PC-3 (cell line): ENCODE measurements at regions not wholly inside any gene's neighbourhood (a gene's known extent, or its start where the extent isn't known, plus 50 kb on each side); places are given as distances from the start of the nearest gene placed in this dataset.
A peak's percentile ranks its signal among the peaks of the same experiment; 100 is the strongest.

ENCODE experiments used
- ATAC-seq: fragments of 200-7000 bp; cut with Tn5 transposase; 2 replicates; pipeline ENCODE4 v1.9.1; 2020; ENCODE audit warnings: mild to moderate bottlenecking, moderate library complexity
- BruUV-seq: library from RNA; stranded (reverse); fragments of 400-500 nt; replicated peaks from 2 replicates; lab custom pipeline; 2021; lab: Mats Ljungman, UMichigan
- CTCF ChIA-PET: fragments of 300-600 bp; sonication (Branson Sonifier 250); formaldehyde crosslinking; loops from one replicate; lab custom pipeline; 2022; ENCODE audit warnings: antibody characterized with exemption; lab: Charles Lee
- POLR2A ChIA-PET: fragments of 300-600 bp; sonication (Branson Sonifier 250); formaldehyde crosslinking; loops from one replicate; lab custom pipeline; 2022; ENCODE audit warnings: antibody characterized with exemption; ENCODE audit not compliant: unreplicated experiment; lab: Charles Lee
- DNase-seq: peaks from one replicate; pipeline ENCODE4 v3.0.0-alpha.2; 2015
- H2AFZ ChIP-seq: fragments of 300-600 bp; sonication (generic); 2 replicates; pipeline ENCODE4 v1.6.0; 2016; ENCODE audit warnings: antibody characterized with exemption, low read length
- H3F3A ChIP-seq: fragments of 300-600 bp; sonication (generic); one replicate; pipeline ENCODE4 v1.6.0; 2017; ENCODE audit warnings: antibody characterized with exemption, low read length, control low read depth, mild to moderate bottlenecking; ENCODE audit not compliant: unreplicated experiment
- H3K27ac ChIP-seq: fragments of 300-600 bp; sonication (generic); 2 replicates; pipeline ENCODE4 v1.5.1; 2016; ENCODE audit warnings: mild to moderate bottlenecking, low read length
- H3K27me3 ChIP-seq: fragments of 300-600 bp; sonication (generic); 2 replicates; pipeline ENCODE4 v1.6.1; 2016; ENCODE audit warnings: low read length, mixed read lengths
- H3K36me3 ChIP-seq: fragments of 300-600 bp; sonication (generic); 2 replicates; pipeline ENCODE4 v1.6.1; 2016; ENCODE audit warnings: low read depth, mixed run types, low read length, mixed read lengths
- H3K4me1 ChIP-seq: fragments of 300-600 bp; sonication (generic); 2 replicates; pipeline ENCODE4 v1.5.1; 2016; ENCODE audit warnings: low read length; ENCODE audit not compliant: insufficient read depth
- H3K4me2 ChIP-seq: fragments of 300-600 bp; sonication (generic); 2 replicates; pipeline ENCODE4 v1.6.0; 2016; ENCODE audit warnings: low read length
- H3K4me3 ChIP-seq: fragments of 300-600 bp; sonication (generic); 2 replicates; pipeline ENCODE4 v1.5.1; 2016; ENCODE audit warnings: mild to moderate bottlenecking, low read length, mixed read lengths
- H3K79me2 ChIP-seq: fragments of 300-600 bp; sonication (generic); 2 replicates; pipeline ENCODE4 v1.6.1; 2017; ENCODE audit warnings: low read length, mixed read lengths
- H3K9ac ChIP-seq: fragments of 300-600 bp; sonication (generic); 2 replicates; pipeline ENCODE4 v1.6.0; 2016; ENCODE audit warnings: mild to moderate bottlenecking, low read length
- H3K9me2 ChIP-seq: fragments of 300-600 bp; sonication (generic); replicated peaks from 2 replicates; pipeline ENCODE4 v1.6.1; 2016; ENCODE audit warnings: mixed run types, low read length, mixed read lengths
- H3K9me3 ChIP-seq: fragments of 300-600 bp; sonication (generic); 2 replicates; pipeline ENCODE4 v1.6.1; 2016; ENCODE audit warnings: low read length, mixed read lengths
- H4K20me1 ChIP-seq: fragments of 300-600 bp; sonication (generic); 2 replicates; pipeline ENCODE4 v1.6.1; 2016; ENCODE audit warnings: low read length, mixed read lengths
- EZH2 ChIP-seq: fragments of 300-600 bp; sonication (generic); IDR thresholded peaks from one replicate; pipeline ENCODE4 v1.6.1; 2017; ENCODE audit warnings: antibody characterized with exemption, mild to moderate bottlenecking, low read length; ENCODE audit not compliant: unreplicated experiment
- EZH2phosphoT487 ChIP-seq: fragments of 300-600 bp; sonication (generic); IDR thresholded peaks from 2 replicates; pipeline ENCODE4 v1.6.1; 2018; ENCODE audit warnings: mild to moderate bottlenecking, antibody characterized with exemption, low read length, borderline replicate concordance
- intact Hi-C: fragments of 100-400 bp; cut with micrococcal nuclease; formaldehyde crosslinking; loops from 2 replicates; pipeline ENCODE4 v1.9.0; 2023
- TF ChIP-seq, protein P1 (sequence below): fragments of 300-600 bp; sonication (generic); conservative IDR thresholded peaks from 2 replicates; pipeline ENCODE4 v1.5.1; 2017; ENCODE audit warnings: antibody characterized with exemption, low read depth, mild to moderate bottlenecking, low read length

DNA sequence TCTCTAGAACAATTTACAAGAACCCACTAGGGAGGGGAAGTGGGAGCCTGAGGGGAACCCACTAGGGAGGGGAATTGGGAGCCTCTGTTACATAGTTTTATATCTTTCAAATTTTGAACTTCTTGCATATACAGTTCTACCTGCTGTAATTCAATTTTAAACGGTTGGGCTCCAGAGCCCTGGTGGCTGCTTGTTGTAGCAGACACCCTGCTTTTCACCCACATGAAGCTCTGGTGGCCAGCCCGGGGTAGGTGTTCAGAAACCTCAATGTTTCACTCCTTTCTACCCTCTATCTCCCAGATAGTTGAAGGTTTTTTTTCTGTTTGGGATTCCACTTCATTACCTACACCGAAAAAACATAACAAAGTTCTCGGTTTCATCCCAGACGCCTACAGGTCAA is 124.4 kb downstream of the TMEM174 start:
- H3K79me2 ChIP-seq: no peaks in the 10 kb centered on the region
- POLR2A ChIA-PET: no interaction called here
- H3K27ac ChIP-seq: no peak overlapping the region
- no peak for TF ChIP-seq EZH2
- TF ChIP-seq EZH2phosphoT487: no peak
- TF ChIP-seq, protein P1, sequence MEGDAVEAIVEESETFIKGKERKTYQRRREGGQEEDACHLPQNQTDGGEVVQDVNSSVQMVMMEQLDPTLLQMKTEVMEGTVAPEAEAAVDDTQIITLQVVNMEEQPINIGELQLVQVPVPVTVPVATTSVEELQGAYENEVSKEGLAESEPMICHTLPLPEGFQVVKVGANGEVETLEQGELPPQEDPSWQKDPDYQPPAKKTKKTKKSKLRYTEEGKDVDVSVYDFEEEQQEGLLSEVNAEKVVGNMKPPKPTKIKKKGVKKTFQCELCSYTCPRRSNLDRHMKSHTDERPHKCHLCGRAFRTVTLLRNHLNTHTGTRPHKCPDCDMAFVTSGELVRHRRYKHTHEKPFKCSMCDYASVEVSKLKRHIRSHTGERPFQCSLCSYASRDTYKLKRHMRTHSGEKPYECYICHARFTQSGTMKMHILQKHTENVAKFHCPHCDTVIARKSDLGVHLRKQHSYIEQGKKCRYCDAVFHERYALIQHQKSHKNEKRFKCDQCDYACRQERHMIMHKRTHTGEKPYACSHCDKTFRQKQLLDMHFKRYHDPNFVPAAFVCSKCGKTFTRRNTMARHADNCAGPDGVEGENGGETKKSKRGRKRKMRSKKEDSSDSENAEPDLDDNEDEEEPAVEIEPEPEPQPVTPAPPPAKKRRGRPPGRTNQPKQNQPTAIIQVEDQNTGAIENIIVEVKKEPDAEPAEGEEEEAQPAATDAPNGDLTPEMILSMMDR: no peak
- intact Hi-C loops: loop anchor here (5.0 kb wide), 4 partner anchors 75 to 155 kb away; no protein-coding TSS in a partner anchor
- H3K27me3 ChIP-seq: no peaks in the 10 kb centered on the region
- no peak overlapping the region for H3K4me3 ChIP-seq
- no peaks in the 10 kb centered on the region for H3K36me3 ChIP-seq
- H3K9me3 ChIP-seq: no peaks in the 10 kb centered on the region
- no peak for ATAC-seq
- H3K9me2 ChIP-seq: no peaks in the 10 kb centered on the region
- no peak for DNase-seq
- CTCF ChIA-PET: interaction anchor here (0.7 kb wide), 1 partner anchor 33 kb away, joined by 3 read pairs; no protein-coding TSS in a partner anchor
- no TSS peak for BruUV-seq
- no peak overlapping the region for H3K9ac ChIP-seq
- H4K20me1 ChIP-seq: no peaks in the 10 kb centered on the region
- H3F3A ChIP-seq: no peaks in the 10 kb centered on the region
- no peak overlapping the region for H3K4me2 ChIP-seq
- H2AFZ ChIP-seq: no peak overlapping the region
- peaks cover 12% of the 10 kb centered on the region for H3K4me1 ChIP-seq

DNA sequence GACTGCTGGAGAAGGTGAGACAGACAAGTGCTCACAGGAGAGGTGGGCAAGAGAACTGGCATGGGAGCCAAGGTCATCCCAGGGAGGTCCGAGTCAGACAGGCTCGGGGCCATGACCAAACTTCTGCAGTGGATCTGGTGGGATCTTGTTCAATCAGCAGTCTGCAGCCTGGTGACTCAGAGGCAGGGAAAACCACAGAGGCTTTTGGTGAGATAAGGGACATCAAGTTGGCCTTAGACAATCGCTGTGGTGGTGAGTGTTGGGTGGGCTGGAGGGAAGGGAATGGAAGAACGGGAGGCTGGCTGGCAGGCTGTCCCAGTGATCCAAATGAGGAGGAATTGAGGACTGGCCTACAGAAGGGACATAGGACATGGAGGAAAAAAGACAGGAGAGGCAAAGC is 123.8 kb downstream of the TMEM174 start:
- H3K27me3 ChIP-seq: no peaks in the 10 kb centered on the region
- intact Hi-C loops: loop anchor here (5.0 kb wide), 4 partner anchors 76 to 156 kb away; no protein-coding TSS in a partner anchor
- BruUV-seq: no TSS peak
- no peaks in the 10 kb centered on the region for H3K9me2 ChIP-seq
- CTCF ChIA-PET: no interaction called here
- DNase-seq (peak; percentile 35), ATAC-seq (no peak; the same call in 1 of the 2 replicates)
- H3K9me3 ChIP-seq: no peaks in the 10 kb centered on the region
- H3K9ac ChIP-seq: no peak overlapping the region
- TF ChIP-seq EZH2phosphoT487: no peak
- no peak for TF ChIP-seq EZH2
- TF ChIP-seq, protein P1: no peak
- no peak overlapping the region for H3K27ac ChIP-seq
- H3F3A ChIP-seq: no peaks in the 10 kb centered on the region
- no peak overlapping the region for H3K4me2 ChIP-seq
- H4K20me1 ChIP-seq: no peaks in the 10 kb centered on the region
- H3K79me2 ChIP-seq: no peaks in the 10 kb centered on the region
- H2AFZ ChIP-seq: no peak overlapping the region
- peaks cover 12% of the 10 kb centered on the region for H3K4me1 ChIP-seq
- H3K36me3 ChIP-seq: no peaks in the 10 kb centered on the region
- POLR2A ChIA-PET: no interaction called here
- H3K4me3 ChIP-seq: no peak overlapping the region

DNA sequence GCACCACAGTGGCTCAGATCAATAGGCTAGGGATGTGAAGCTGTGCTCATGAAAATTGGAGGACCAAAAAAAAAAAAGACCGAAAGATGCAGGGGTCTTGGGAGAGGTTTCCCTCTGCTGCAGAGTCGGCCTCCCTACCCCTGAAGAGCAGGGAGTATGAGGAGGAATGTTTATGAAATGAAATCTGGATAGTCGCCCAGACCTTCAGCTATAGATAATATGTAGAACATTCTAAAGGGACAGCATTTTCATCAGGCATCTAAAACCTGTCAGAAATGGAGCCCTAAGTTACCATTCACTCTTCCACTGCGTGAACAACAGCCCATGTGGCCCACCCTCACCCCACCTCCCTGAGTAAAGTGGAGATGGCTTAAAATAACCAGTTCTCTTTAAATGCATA is 122.9 kb downstream of the TMEM174 start:
- intact Hi-C loops: loop anchor here (5.0 kb wide), 4 partner anchors 76 to 156 kb away; no protein-coding TSS in a partner anchor
- CTCF ChIA-PET: interaction anchor here (0.6 kb wide), 1 partner anchor 71 kb away, joined by 5 read pairs; no protein-coding TSS in a partner anchor

More for the DNA sequence above, 122.9 kb downstream of the TMEM174 start:
- TF ChIP-seq, protein P1: no peak
- TF ChIP-seq EZH2 (no peak), EZH2phosphoT487 (no peak)
- no peak overlapping the region for H3K9ac ChIP-seq
- peaks cover 9% of the 10 kb centered on the region for H3K4me1 ChIP-seq
- H3K27me3 ChIP-seq: no peaks in the 10 kb centered on the region
- DNase-seq: no peak
- H2AFZ ChIP-seq: no peak overlapping the region
- H3F3A ChIP-seq: no peaks in the 10 kb centered on the region
- no peaks in the 10 kb centered on the region for H3K9me3 ChIP-seq
- no peaks in the 10 kb centered on the region for H3K79me2 ChIP-seq
- no peak overlapping the region for H3K4me3 ChIP-seq
- no peak for ATAC-seq
- no TSS peak for BruUV-seq
- H3K9me2 ChIP-seq: no peaks in the 10 kb centered on the region
- H4K20me1 ChIP-seq: no peaks in the 10 kb centered on the region
- H3K4me2 ChIP-seq: no peak overlapping the region
- no peaks in the 10 kb centered on the region for H3K36me3 ChIP-seq
- no peak overlapping the region for H3K27ac ChIP-seq
- POLR2A ChIA-PET: no interaction called here
